IgD-negative memory B cell (primary cell): ENCODE measurements at regions not wholly inside any gene's neighbourhood (a gene's known extent, or its start where the extent isn't known, plus 50 kb on each side); places are given as distances from the start of the nearest gene placed in this dataset.
"Not testable (repeated sequence)": the region's sequence is repeated elsewhere in the genome, so short reads cannot be mapped to it uniquely, and the experiment has no call there.

Source experiments
- H3K27ac Mint-ChIP-seq, 3 donors: one replicate each; pipeline ENCODE4 v1.8.0; 2020 to 2022; ENCODE audit warnings: mild to moderate bottlenecking in 3 of 3, mixed read lengths in 3 of 3, moderate library complexity in 1 of 3
- H3K27me3 Mint-ChIP-seq: one replicate; pipeline ENCODE4 v1.8.0; 2021; ENCODE audit warnings: mixed read lengths
- H3K36me3 Mint-ChIP-seq: one replicate; pipeline ENCODE4 v1.8.0; 2020; ENCODE audit warnings: mild to moderate bottlenecking, mixed read lengths
- H3K4me1 Mint-ChIP-seq, 3 donors: one replicate each; pipeline ENCODE4 v1.8.0; 2020 to 2022; ENCODE audit warnings: mixed read lengths in 3 of 3, mild to moderate bottlenecking in 1 of 3
- H3K4me3 Mint-ChIP-seq, 4 donors: one replicate each; pipeline ENCODE4 v1.8.0; 2020 to 2022; ENCODE audit warnings: mild to moderate bottlenecking in 4 of 4, mixed read lengths in 4 of 4, moderate library complexity in 3 of 4
- H3K9me3 Mint-ChIP-seq, 3 donors: one replicate each; pipeline ENCODE4 v1.8.0; 2020 to 2021; ENCODE audit warnings: mixed read lengths in 3 of 3, mild to moderate bottlenecking in 1 of 3

- Mint-ChIP-seq H3K27me3 (no peaks in the 10 kb centered on the region), H3K27ac (no peak overlapping the region), H3K9me3 (no peaks in the 10 kb centered on the region), H3K4me3 (no peak overlapping the region), H3K36me3 (no peaks in the 10 kb centered on the region), H3K4me1 (no peaks in the 10 kb centered on the region)
Measured at GRCh38 chr10:81730891-81731290, 144.1 kb upstream of the NRG3 start.

- peaks cover 4 to 9% (median 5%) of the 10 kb centered on the region in 3 donors for H3K9me3 Mint-ChIP-seq
- H3K4me1 Mint-ChIP-seq: no peaks in the 10 kb centered on the region
- no peak overlapping the region for H3K27ac Mint-ChIP-seq
- no peaks in the 10 kb centered on the region for H3K27me3 Mint-ChIP-seq
- no peaks in the 10 kb centered on the region for H3K36me3 Mint-ChIP-seq
- no peak overlapping the region for H3K4me3 Mint-ChIP-seq
Measured at GRCh38 chr10:81733542-81733941, 141.5 kb upstream of the NRG3 start.

GRCh38 chr10:81735167-81735566 is 139.8 kb upstream of the NRG3 start:
- not testable (repeated sequence) for H3K4me3 Mint-ChIP-seq, H3K27ac Mint-ChIP-seq, H3K9me3 Mint-ChIP-seq, H3K36me3 Mint-ChIP-seq, H3K27me3 Mint-ChIP-seq, H3K4me1 Mint-ChIP-seq

GRCh38 chr10:81759111-81759510 is 115.9 kb upstream of the NRG3 start:
- Mint-ChIP-seq H3K27me3 (no peaks in the 10 kb centered on the region), H3K9me3 (peaks cover 0 to 13% (median 5%) of the 10 kb centered on the region in 3 donors), H3K4me3 (no peak overlapping the region), H3K27ac (no peak overlapping the region), H3K4me1 (no peaks in the 10 kb centered on the region), H3K36me3 (no peaks in the 10 kb centered on the region)

GRCh38 chr10:81784111-81784597 is 90.8 kb upstream of the NRG3 start:
- Mint-ChIP-seq H3K27ac (no peak overlapping the region), H3K4me1 (no peaks in the 10 kb centered on the region), H3K36me3 (no peaks in the 10 kb centered on the region), H3K27me3 (no peaks in the 10 kb centered on the region), H3K9me3 (peaks cover 2 to 13% (median 6%) of the 10 kb centered on the region in 3 donors), H3K4me3 (no peak overlapping the region)

GRCh38 chr10:81792729-81793128 is 82.3 kb upstream of the NRG3 start:
- Mint-ChIP-seq H3K27ac (no peak overlapping the region), H3K27me3 (no peaks in the 10 kb centered on the region), H3K4me1 (no peaks in the 10 kb centered on the region), H3K9me3 (peaks cover 0 to 7% (median 0%) of the 10 kb centered on the region in 3 donors), H3K36me3 (no peaks in the 10 kb centered on the region), H3K4me3 (no peak overlapping the region)

- Mint-ChIP-seq H3K4me1 (no peaks in the 10 kb centered on the region), H3K27me3 (no peaks in the 10 kb centered on the region), H3K27ac (no peak overlapping the region), H3K4me3 (no peak overlapping the region), H3K9me3 (peaks cover 5 to 23% (median 11%) of the 10 kb centered on the region in 3 donors), H3K36me3 (no peaks in the 10 kb centered on the region)
Measured at GRCh38 chr10:81806842-81807241, 68.2 kb upstream of the NRG3 start.

- peaks cover 1% of the 10 kb centered on the region for H3K36me3 Mint-ChIP-seq
- no peak overlapping the region for H3K27ac Mint-ChIP-seq
- H3K9me3 Mint-ChIP-seq: peaks cover 0 to 14% (median 6%) of the 10 kb centered on the region in 3 donors
- H3K4me3 Mint-ChIP-seq: no peak overlapping the region
- H3K27me3 Mint-ChIP-seq: no peaks in the 10 kb centered on the region
- no peaks in the 10 kb centered on the region for H3K4me1 Mint-ChIP-seq
Measured at GRCh38 chr10:81814842-81815241, 60.2 kb upstream of the NRG3 start.

- Mint-ChIP-seq H3K27ac (no peak overlapping the region), H3K9me3 (peaks cover 0 to 16% (median 6%) of the 10 kb centered on the region in 3 donors), H3K4me1 (no peaks in the 10 kb centered on the region), H3K27me3 (no peaks in the 10 kb centered on the region), H3K36me3 (peaks cover 1% of the 10 kb centered on the region), H3K4me3 (no peak overlapping the region)
Measured at GRCh38 chr10:81817596-81818170, 57.3 kb upstream of the NRG3 start.

GRCh38 chr10:81820418-81820817 is 54.6 kb upstream of the NRG3 start:
- no peaks in the 10 kb centered on the region for H3K4me1 Mint-ChIP-seq
- H3K27ac Mint-ChIP-seq: no peak overlapping the region
- peaks cover 1% of the 10 kb centered on the region for H3K36me3 Mint-ChIP-seq
- peaks cover 0 to 9% (median 6%) of the 10 kb centered on the region in 3 donors for H3K9me3 Mint-ChIP-seq
- H3K27me3 Mint-ChIP-seq: no peaks in the 10 kb centered on the region
- H3K4me3 Mint-ChIP-seq: no peak overlapping the region
